HEK293 (cell line): ENCODE measurements at regions not wholly inside any gene's neighbourhood (a gene's known extent, or its start where the extent isn't known, plus 50 kb on each side); places are given as distances from the start of the nearest gene placed in this dataset.

Experiments
- CTCF ChIA-PET: fragments of 350-600 bp; formaldehyde crosslinking; extraction: SDS; loops from one replicate; lab custom pipeline; 2021; ENCODE audit warnings: antibody characterized with exemption; lab: Yijun Ruan, JAX
- POLR2A ChIA-PET: fragments of 300-600 bp; formaldehyde crosslinking; extraction: SDS; loops from one replicate; lab custom pipeline; 2020; ENCODE audit warnings: antibody characterized with exemption, inconsistent platforms; lab: Yijun Ruan, JAX
- H3K27ac ChIP-seq: fragments of 200-500 bp; sonication (Bioruptor generic); 2 replicates; pipeline ENCODE4 v1.5.1; 2014; ENCODE audit warnings: low read depth, low read length, control low read depth, inconsistent platforms; ENCODE audit errors: extremely low read depth
- H3K36me3 ChIP-seq, 2 experiments: fragments of 200-500 bp in 1 of 2; sonication (Bioruptor generic) in 1 of 2; 1 replicate in 1 of 2; 2 replicates in 1 of 2; pipeline ENCODE4 v1.5.1; 2014 to 2017; ENCODE audit warnings: inconsistent platforms in 2 of 2, low read length in 2 of 2; ENCODE audit not compliant: control insufficient read depth in 2 of 2, insufficient read depth in 1 of 2
- H3K4me1 ChIP-seq: fragments of 200-500 bp; sonication (Bioruptor generic); 2 replicates; pipeline ENCODE4 v1.5.1; 2014; ENCODE audit warnings: mild to moderate bottlenecking, low read length, inconsistent platforms; ENCODE audit not compliant: control insufficient read depth, insufficient read depth
- H3K4me3 ChIP-seq: 2 replicates; pipeline ENCODE4 v1.5.1; 2011; ENCODE audit warnings: low read depth, mild to moderate bottlenecking, control low read depth, low read length, moderate library complexity
- H3K9me3 ChIP-seq: fragments of 200-500 bp; sonication (Bioruptor generic); 2 replicates; pipeline ENCODE4 v1.5.1; 2014; ENCODE audit warnings: low read depth, low read length, inconsistent platforms; ENCODE audit not compliant: control insufficient read depth, insufficient read depth
- KLF1 ChIP-seq: fragments of 450-650 bp; formaldehyde crosslinking; IDR thresholded peaks from 2 replicates; pipeline ENCODE4 v1.5.1; 2016; ENCODE audit warnings: missing biosample characterization, missing genetic modification characterization
- KLF7 ChIP-seq: fragments of 450-650 bp; formaldehyde crosslinking; IDR thresholded peaks from 2 replicates; pipeline ENCODE4 v1.5.1; 2016; ENCODE audit warnings: missing biosample characterization, missing genetic modification characterization, borderline replicate concordance
- PRDM6 ChIP-seq: fragments of 450-650 bp; formaldehyde crosslinking; IDR thresholded peaks from 2 replicates; pipeline ENCODE4 v1.5.1; 2017; ENCODE audit warnings: missing biosample characterization, missing genetic modification characterization
- SP3 ChIP-seq: fragments of 450-650 bp; formaldehyde crosslinking; IDR thresholded peaks from 2 replicates; pipeline ENCODE4 v1.5.1; 2016; ENCODE audit warnings: missing biosample characterization, missing genetic modification characterization
- ZFP69B ChIP-seq: fragments of 450-650 bp; formaldehyde crosslinking; IDR thresholded peaks from 2 replicates; pipeline ENCODE4 v1.5.1; 2016; ENCODE audit warnings: missing biosample characterization, missing genetic modification characterization
- ZNF140 ChIP-seq: fragments of 450-650 bp; formaldehyde crosslinking; IDR thresholded peaks from 2 replicates; pipeline ENCODE4 v1.5.1; 2016; ENCODE audit warnings: missing biosample characterization, missing genetic modification characterization
- ZNF184 ChIP-seq: fragments of 450-650 bp; IDR thresholded peaks from 2 replicates; pipeline ENCODE4 v1.5.1; 2018; ENCODE audit warnings: missing biosample characterization, mild to moderate bottlenecking, missing genetic modification characterization
- ZNF266 ChIP-seq: fragments of 450-650 bp; formaldehyde crosslinking; IDR thresholded peaks from 2 replicates; pipeline ENCODE4 v1.5.1; 2016; ENCODE audit warnings: missing biosample characterization, missing genetic modification characterization, low read depth
- ZNF274 ChIP-seq, 2 experiments: fragments of 200-500 bp in 1 of 2; fragments of 450-650 bp in 1 of 2; sonication (Bioruptor generic) in 1 of 2; formaldehyde crosslinking in 1 of 2; IDR thresholded peaks; 2 replicates each; pipeline versions ENCODE4 v1.5.1 to v1.6.1; 2014 to 2016; ENCODE audit warnings: borderline replicate concordance in 1 of 2, inconsistent platforms in 1 of 2, low read length in 1 of 2, missing biosample characterization in 1 of 2, missing genetic modification characterization in 1 of 2
- ZNF530 ChIP-seq: fragments of 450-650 bp; formaldehyde crosslinking; IDR thresholded peaks from 2 replicates; pipeline ENCODE4 v1.5.1; 2016; ENCODE audit warnings: low read depth, missing biosample characterization, missing genetic modification characterization
- ZNF555 ChIP-seq: fragments of 450-650 bp; formaldehyde crosslinking; conservative IDR thresholded peaks from 2 replicates; pipeline ENCODE4 v1.5.1; 2017; ENCODE audit warnings: missing biosample characterization, mild to moderate bottlenecking, missing genetic modification characterization, inconsistent platforms
- ZNF776 ChIP-seq: fragments of 450-650 bp; formaldehyde crosslinking; IDR thresholded peaks from 2 replicates; pipeline ENCODE4 v1.5.0; 2017; ENCODE audit warnings: missing biosample characterization, missing genetic modification characterization, borderline replicate concordance
- TF ChIP-seq, protein P1 (sequence below): fragments of 450-650 bp; formaldehyde crosslinking; IDR thresholded peaks from 2 replicates; pipeline ENCODE4; 2016; ENCODE audit warnings: missing biosample characterization, missing genetic modification characterization
- TF ChIP-seq, protein P2 (sequence below): fragments of 450-650 bp; formaldehyde crosslinking; IDR thresholded peaks from 2 replicates; pipeline ENCODE4 v1.5.1; 2016; ENCODE audit warnings: missing biosample characterization, missing genetic modification characterization
- TF ChIP-seq, protein P3 (sequence below): fragments of 450-650 bp; formaldehyde crosslinking; IDR thresholded peaks from 2 replicates; pipeline ENCODE4 v1.5.0; 2017; ENCODE audit warnings: missing biosample characterization, missing genetic modification characterization, borderline replicate concordance
- TF ChIP-seq, protein P4 (sequence below): fragments of 450-650 bp; formaldehyde crosslinking; IDR thresholded peaks from 2 replicates; pipeline ENCODE4 v1.5.1; 2017; ENCODE audit warnings: missing biosample characterization, missing genetic modification characterization

GRCh38 chr4:181476508-181476890, 766.7 kb upstream of the TENM3 start:
- H3K36me3 ChIP-seq, result no peaks in the 10 kb centered on the region

More at GRCh38 chr4:181476508-181476890, 766.7 kb upstream of the TENM3 start:
- Histone ChIP-seq H3K4me1 (no peaks in the 10 kb centered on the region), H3K9me3 (no peaks in the 10 kb centered on the region), H3K27ac (no peak overlapping the region), H3K4me3 (no peak overlapping the region)
- ChIA-PET POLR2A (no interaction called here), CTCF (no interaction called here)
- TF ChIP-seq, protein P1, sequence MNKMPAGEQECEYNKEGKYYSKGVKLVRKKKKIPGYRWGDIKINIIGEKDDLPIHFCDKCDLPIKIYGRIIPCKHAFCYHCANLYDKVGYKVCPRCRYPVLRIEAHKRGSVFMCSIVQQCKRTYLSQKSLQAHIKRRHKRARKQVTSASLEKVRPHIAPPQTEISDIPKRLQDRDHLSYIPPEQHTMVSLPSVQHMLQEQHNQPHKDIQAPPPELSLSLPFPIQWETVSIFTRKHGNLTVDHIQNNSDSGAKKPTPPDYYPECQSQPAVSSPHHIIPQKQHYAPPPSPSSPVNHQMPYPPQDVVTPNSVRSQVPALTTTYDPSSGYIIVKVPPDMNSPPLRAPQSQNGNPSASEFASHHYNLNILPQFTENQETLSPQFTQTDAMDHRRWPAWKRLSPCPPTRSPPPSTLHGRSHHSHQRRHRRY (tag by site-specific recombination), result no peak
- no peak for TF ChIP-seq SP3 (tag by site-specific recombination)
- no peak for TF ChIP-seq ZNF266 (tag by site-specific recombination)
- TF ChIP-seq ZNF140 (tag by site-specific recombination), result no peak
- TF ChIP-seq, protein P2, sequence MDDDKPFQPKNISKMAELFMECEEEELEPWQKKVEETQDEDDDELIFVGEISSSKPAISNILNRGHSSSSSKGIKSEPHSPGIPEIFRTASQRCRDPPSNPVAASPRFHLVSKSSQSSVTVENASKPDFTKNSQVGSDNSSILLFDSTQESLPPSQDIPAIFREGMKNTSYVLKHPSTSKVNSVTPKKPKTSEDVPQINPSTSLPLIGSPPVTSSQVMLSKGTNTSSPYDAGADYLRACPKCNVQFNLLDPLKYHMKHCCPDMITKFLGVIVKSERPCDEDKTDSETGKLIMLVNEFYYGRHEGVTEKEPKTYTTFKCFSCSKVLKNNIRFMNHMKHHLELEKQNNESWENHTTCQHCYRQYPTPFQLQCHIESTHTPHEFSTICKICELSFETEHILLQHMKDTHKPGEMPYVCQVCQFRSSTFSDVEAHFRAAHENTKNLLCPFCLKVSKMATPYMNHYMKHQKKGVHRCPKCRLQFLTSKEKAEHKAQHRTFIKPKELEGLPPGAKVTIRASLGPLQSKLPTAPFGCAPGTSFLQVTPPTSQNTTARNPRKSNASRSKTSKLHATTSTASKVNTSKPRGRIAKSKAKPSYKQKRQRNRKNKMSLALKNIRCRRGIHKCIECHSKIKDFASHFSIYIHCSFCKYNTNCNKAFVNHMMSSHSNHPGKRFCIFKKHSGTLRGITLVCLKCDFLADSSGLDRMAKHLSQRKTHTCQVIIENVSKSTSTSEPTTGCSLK (tag by site-specific recombination), result no peak
- no peak for TF ChIP-seq KLF7 (tag by site-specific recombination)
- TF ChIP-seq ZNF555 (tag by site-specific recombination), result no peak
- TF ChIP-seq ZFP69B, result no peak
- TF ChIP-seq ZNF530 (tag by site-specific recombination), result no peak
- no peak for TF ChIP-seq ZNF184 (tag by site-specific recombination)
- TF ChIP-seq, protein P3, sequence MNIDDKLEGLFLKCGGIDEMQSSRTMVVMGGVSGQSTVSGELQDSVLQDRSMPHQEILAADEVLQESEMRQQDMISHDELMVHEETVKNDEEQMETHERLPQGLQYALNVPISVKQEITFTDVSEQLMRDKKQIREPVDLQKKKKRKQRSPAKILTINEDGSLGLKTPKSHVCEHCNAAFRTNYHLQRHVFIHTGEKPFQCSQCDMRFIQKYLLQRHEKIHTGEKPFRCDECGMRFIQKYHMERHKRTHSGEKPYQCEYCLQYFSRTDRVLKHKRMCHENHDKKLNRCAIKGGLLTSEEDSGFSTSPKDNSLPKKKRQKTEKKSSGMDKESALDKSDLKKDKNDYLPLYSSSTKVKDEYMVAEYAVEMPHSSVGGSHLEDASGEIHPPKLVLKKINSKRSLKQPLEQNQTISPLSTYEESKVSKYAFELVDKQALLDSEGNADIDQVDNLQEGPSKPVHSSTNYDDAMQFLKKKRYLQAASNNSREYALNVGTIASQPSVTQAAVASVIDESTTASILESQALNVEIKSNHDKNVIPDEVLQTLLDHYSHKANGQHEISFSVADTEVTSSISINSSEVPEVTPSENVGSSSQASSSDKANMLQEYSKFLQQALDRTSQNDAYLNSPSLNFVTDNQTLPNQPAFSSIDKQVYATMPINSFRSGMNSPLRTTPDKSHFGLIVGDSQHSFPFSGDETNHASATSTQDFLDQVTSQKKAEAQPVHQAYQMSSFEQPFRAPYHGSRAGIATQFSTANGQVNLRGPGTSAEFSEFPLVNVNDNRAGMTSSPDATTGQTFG (tag by site-specific recombination), result no peak
- TF ChIP-seq ZNF274 (IDR thresholded peaks at IDR 0.05; ENCODE audit: low read length), result no peak
- no peak for TF ChIP-seq ZNF274 (tag by site-specific recombination; IDR thresholded peaks at IDR 0.05; ENCODE audit: borderline replicate concordance)
- TF ChIP-seq, protein P4, sequence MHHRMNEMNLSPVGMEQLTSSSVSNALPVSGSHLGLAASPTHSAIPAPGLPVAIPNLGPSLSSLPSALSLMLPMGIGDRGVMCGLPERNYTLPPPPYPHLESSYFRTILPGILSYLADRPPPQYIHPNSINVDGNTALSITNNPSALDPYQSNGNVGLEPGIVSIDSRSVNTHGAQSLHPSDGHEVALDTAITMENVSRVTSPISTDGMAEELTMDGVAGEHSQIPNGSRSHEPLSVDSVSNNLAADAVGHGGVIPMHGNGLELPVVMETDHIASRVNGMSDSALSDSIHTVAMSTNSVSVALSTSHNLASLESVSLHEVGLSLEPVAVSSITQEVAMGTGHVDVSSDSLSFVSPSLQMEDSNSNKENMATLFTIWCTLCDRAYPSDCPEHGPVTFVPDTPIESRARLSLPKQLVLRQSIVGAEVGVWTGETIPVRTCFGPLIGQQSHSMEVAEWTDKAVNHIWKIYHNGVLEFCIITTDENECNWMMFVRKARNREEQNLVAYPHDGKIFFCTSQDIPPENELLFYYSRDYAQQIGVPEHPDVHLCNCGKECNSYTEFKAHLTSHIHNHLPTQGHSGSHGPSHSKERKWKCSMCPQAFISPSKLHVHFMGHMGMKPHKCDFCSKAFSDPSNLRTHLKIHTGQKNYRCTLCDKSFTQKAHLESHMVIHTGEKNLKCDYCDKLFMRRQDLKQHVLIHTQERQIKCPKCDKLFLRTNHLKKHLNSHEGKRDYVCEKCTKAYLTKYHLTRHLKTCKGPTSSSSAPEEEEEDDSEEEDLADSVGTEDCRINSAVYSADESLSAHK, result no peak
- TF ChIP-seq ZNF776 (tag by site-specific recombination), result no peak
- TF ChIP-seq KLF1 (tag by site-specific recombination), result no peak
- TF ChIP-seq PRDM6, result no peak
